NT2/D1 (cell line): ENCODE measurements at regions not wholly inside any gene's neighbourhood (a gene's known extent, or its start where the extent isn't known, plus 50 kb on each side); places are given as distances from the start of the nearest gene placed in this dataset.
"Not testable (repeated sequence)": the region's sequence is repeated elsewhere in the genome, so short reads cannot be mapped to it uniquely, and the experiment has no call there.

Source experiments
- DNase-seq: peaks from one replicate; pipeline ENCODE4 v3.0.0-alpha.2; 2011; ENCODE audit warnings: low read depth, low spot score
- H3K27me3 ChIP-seq: 2 replicates; pipeline ENCODE4 v1.6.0; 2011; ENCODE audit warnings: mild to moderate bottlenecking; ENCODE audit not compliant: insufficient read length, insufficient read depth
- H3K36me3 ChIP-seq: 2 replicates; pipeline ENCODE4 v1.6.1; 2011; ENCODE audit warnings: mild to moderate bottlenecking, low read length, mixed read lengths; ENCODE audit not compliant: insufficient read depth, insufficient read length
- H3K4me1 ChIP-seq: 2 replicates; pipeline ENCODE4 v1.5.1; 2011; ENCODE audit not compliant: insufficient read depth, insufficient read length
- H3K4me3 ChIP-seq: 2 replicates; pipeline ENCODE4 v1.5.1; 2011; ENCODE audit warnings: low read depth; ENCODE audit not compliant: insufficient read length
- H3K9ac ChIP-seq: 2 replicates; pipeline ENCODE4 v1.6.0; 2011; ENCODE audit warnings: low read depth; ENCODE audit not compliant: insufficient read length
- H3K9me3 ChIP-seq: 2 replicates; pipeline ENCODE4 v1.5.1; 2011; ENCODE audit warnings: mild to moderate bottlenecking, low read length; ENCODE audit not compliant: insufficient read depth

DNA sequence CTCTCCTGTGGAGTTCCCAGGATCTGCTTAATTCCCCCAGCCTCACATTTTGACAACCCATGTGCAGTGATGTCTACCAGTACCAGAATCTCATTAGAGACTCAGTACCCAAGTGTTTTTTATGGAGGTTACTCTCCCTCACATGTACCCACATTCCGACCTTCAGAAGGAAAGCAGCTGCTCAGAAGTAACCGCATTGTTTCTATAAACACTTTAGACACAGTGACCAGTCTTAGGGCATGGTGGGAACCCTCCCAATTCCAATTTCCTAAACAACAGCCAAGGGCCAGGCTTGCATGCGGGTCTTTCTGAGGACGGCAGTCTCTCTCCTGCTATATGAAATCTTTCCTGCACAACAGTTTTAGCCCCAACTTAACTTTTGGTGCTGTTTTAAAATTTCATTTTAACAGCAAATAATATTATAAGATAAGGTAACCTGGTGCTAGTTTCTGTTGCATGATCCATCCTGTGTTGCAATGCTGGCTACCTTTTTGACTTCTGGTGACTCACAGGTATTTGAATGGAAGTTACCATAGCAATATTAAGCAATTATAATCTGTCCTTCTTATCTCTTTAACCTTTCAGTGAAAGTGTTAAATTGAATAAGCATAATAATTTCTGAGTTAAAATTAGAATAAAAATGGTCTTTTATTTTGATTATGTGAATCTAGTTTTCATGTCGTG is 98.3 kb upstream of the THOC3 start:
- not testable (repeated sequence) for H3K4me3 ChIP-seq, DNase-seq, H3K9me3 ChIP-seq, H3K36me3 ChIP-seq, H3K27me3 ChIP-seq, H3K9ac ChIP-seq, H3K4me1 ChIP-seq

DNA sequence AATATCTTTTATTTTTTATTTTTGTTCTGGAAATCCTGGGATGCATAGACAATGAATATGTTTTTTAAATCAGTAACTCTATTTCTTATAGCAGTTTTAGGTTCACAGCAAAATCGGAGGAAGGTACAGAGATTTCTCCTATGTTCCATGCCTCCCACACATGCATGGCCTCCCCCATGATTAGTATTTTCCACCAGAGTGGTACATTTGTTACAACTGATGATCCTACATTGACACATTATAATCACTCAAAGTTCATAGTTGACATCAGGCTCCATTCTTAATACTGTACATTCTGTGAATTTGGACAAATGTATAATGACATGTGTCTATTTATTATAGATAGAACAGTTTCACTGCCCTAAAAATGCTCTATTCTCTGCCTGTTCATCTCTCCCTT is 99.0 kb upstream of the THOC3 start:
- not testable (repeated sequence) for H3K27me3 ChIP-seq, H3K4me3 ChIP-seq, DNase-seq, H3K36me3 ChIP-seq, H3K4me1 ChIP-seq, H3K9me3 ChIP-seq, H3K9ac ChIP-seq

DNA sequence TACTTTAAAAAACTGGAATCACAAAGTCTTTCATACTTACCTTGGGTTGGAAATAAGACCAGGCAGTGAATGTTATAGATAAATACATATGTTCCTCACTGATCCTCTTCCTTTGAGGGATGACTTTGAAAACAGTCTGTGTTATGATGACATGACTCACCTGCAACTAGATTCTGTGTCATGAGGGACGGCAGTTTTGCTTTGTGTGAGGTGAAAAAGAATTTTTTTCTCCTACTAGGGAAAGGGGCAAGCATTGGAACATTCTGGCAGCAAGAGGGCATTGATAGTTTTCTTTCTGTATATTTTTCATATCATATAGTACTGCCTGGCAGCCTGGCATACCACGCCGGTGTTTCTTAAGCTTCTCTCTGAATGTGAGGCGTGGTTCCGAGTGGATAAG is 99.8 kb upstream of the THOC3 start:
- not testable (repeated sequence) for H3K36me3 ChIP-seq, H3K9me3 ChIP-seq, H3K4me3 ChIP-seq, H3K4me1 ChIP-seq, DNase-seq, H3K9ac ChIP-seq, H3K27me3 ChIP-seq

- H3K9me3 ChIP-seq, H3K4me1 ChIP-seq, H3K27me3 ChIP-seq, H3K4me3 ChIP-seq, H3K9ac ChIP-seq, DNase-seq, H3K36me3 ChIP-seq: not testable (repeated sequence)
Measured at GRCh38 chr5:176073996-176074571, 106.0 kb upstream of the THOC3 start.

GRCh38 chr5:176083717-176084116 is 115.6 kb upstream of the THOC3 start:
- H3K36me3 ChIP-seq, H3K4me1 ChIP-seq, DNase-seq, H3K27me3 ChIP-seq, H3K9me3 ChIP-seq, H3K4me3 ChIP-seq, H3K9ac ChIP-seq: not testable (repeated sequence)

- not testable (repeated sequence) for H3K4me3 ChIP-seq, H3K9me3 ChIP-seq, DNase-seq, H3K36me3 ChIP-seq, H3K4me1 ChIP-seq, H3K9ac ChIP-seq, H3K27me3 ChIP-seq
Measured at GRCh38 chr5:176103083-176103482, 135.0 kb upstream of the THOC3 start.

DNA sequence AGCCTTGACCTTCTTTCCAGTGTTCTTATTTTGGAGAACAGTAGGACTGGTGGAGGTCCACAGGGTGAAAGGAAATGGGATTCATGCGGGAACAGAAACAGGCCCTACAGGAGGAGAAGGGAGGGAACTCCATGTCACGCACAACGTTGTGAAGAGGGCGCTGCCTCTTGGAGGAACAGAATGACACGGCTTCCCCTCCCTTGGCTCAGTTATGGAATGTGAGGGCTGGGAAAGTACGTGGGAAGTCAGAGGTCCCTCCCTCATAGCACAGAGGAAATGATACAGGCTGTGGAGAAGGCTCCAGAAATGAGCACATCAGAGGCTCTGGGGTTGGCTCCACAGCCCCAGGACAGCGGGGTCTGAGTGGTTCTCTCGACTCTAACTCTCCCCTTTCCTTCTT is 125.3 kb upstream of the SIMC1 start:
- not testable (repeated sequence) for H3K27me3 ChIP-seq, H3K4me3 ChIP-seq, H3K36me3 ChIP-seq, H3K9ac ChIP-seq, H3K4me1 ChIP-seq, DNase-seq, H3K9me3 ChIP-seq

GRCh38 chr5:176113673-176114335 is 124.4 kb upstream of the SIMC1 start:
- not testable (repeated sequence) for H3K9ac ChIP-seq

GRCh38 chr5:176114825-176115224 is 123.4 kb upstream of the SIMC1 start:
- not testable (repeated sequence) for H3K36me3 ChIP-seq, H3K9ac ChIP-seq, H3K27me3 ChIP-seq, H3K4me1 ChIP-seq, H3K9me3 ChIP-seq, DNase-seq, H3K4me3 ChIP-seq

More at GRCh38 chr5:176113673-176114335, 124.4 kb upstream of the SIMC1 start:
- not testable (repeated sequence) for H3K27me3 ChIP-seq, DNase-seq, H3K36me3 ChIP-seq, H3K4me3 ChIP-seq, H3K4me1 ChIP-seq, H3K9me3 ChIP-seq

DNA sequence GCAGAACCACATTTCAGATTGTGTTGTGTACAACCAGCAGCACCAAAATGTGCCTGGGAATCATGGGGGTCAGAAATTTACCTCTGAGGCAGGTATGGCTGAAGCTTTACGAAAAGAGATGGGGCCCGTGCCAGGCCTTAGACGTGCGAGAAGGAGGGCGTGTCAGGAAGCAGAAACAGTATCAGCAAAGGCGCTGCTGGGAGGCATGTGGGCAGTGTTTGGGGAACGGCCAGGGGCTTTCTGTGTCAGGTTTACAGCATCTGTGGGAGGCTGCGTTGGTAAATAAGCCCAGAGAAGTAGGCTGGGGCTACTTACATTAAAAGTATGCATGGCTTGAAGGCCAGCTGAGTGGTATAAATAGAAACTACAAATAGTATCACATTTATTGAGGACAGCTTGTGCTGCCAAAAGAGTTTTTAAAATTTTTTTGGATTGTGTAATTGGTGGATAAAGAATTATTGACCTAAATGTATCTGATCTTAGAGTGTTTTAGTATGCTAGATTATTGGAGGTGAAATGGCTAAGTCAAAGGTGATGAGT is 120.5 kb upstream of the SIMC1 start:
- not testable (repeated sequence) for H3K4me1 ChIP-seq, H3K36me3 ChIP-seq, DNase-seq, H3K9ac ChIP-seq, H3K9me3 ChIP-seq, H3K4me3 ChIP-seq, H3K27me3 ChIP-seq

DNA sequence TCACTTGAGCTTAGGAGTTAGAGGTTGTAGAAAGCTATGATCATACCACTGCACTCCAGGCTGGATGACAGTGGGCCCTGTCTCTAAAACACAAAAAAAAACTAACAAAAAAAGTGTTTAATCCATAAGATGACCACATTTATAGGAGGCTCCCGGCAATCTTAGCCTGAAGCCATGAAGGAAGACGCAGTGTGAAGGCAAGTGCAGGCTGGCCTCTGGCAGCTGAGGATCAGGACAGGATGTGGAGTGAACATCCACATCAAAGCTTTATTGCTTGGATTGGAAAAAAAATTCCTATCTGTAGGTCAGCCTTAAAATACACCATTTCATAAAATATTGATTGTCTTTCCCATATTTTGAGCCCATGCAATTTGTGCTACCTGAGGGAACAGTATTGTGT is 115.9 kb upstream of the SIMC1 start:
- not testable (repeated sequence) for H3K36me3 ChIP-seq, DNase-seq, H3K9me3 ChIP-seq, H3K4me1 ChIP-seq, H3K27me3 ChIP-seq, H3K9ac ChIP-seq, H3K4me3 ChIP-seq

DNA sequence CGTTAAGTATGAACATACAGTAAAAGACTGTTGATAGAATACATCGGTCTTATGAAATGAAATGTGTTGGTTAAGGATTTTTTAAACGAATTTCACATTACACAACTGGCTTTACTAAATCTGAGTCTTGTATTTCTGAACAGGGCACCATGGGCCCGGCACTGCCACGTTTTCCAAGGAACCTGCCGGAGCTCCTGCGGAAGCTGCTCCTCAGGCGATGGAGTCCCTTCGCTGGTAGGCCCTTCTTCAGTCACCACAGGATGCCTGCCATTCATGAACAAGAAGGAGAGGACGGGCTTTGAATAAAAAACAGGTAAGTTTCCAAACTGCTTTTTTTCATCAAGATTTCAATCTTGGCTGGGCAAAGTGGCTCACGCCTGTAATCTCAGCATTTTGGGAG is 114.1 kb upstream of the SIMC1 start:
- H3K4me1 ChIP-seq, H3K27me3 ChIP-seq, H3K4me3 ChIP-seq, H3K36me3 ChIP-seq, H3K9me3 ChIP-seq, DNase-seq, H3K9ac ChIP-seq: not testable (repeated sequence)
